Left hindlimb (tissue), 1 donor: ENCODE measurements at regions not wholly inside any gene's neighbourhood (a gene's known extent, or its start where the extent isn't known, plus 50 kb on each side); places are given as distances from the start of the nearest gene placed in this dataset.
"Not testable (repeated sequence)": the region's sequence is repeated elsewhere in the genome, so short reads cannot be mapped to it uniquely, and the experiment has no call there.

Experiments used
- DNase-seq: peaks from one replicate; pipeline ENCODE4 v3.0.0-alpha.2; 2018

- DNase-seq: no peak
Measured at GRCh38 chr3:73839032-73839431, 214.3 kb upstream of the PDZRN3 start.

DNA sequence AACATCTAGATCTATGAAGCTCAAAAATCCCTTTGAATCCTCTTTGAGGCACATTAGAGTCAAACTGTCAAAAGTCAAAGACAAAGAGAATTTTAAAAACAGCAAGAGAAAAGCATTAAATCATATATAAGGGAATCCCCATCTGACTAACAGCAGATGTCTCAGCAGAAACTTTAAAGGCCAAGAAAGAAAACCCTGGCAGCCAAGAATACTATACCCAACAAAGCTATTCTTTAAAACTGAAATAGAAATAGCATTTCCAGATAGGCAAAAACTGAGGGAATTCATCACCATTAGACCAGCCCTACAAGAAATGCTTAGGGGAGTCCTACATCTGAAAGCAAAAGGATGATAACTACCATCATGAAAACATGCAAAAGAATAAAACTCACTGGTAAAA lies 211.2 kb upstream of the PDZRN3 start:
- DNase-seq: no peak

- no peak for DNase-seq
Measured at GRCh38 chr3:73832426-73832825, 207.7 kb upstream of the PDZRN3 start.

- DNase-seq: no peak
Measured at GRCh38 chr3:73828348-73828747, 203.6 kb upstream of the PDZRN3 start.

GRCh38 chr3:73827725-73828211 lies 203.0 kb upstream of the PDZRN3 start:
- no peak for DNase-seq

DNA sequence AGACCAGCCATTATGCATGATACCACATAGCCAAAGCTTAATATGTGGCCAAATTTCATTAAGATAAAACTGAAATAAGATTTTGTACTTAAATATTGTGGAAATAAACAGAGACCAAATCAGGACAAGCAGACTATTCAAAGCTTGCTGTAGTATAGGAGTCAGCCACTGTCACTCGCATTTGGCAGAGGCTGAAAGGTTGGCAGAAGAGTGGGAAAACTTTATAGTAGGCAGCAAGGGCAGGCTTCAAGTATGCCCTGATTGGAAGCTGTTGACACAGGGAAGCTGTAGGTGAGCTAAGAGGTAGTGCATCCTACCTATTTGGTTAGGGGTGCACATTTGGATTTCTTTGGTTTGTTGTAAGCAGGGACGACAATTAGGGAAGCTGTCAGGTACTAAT lies 202.5 kb upstream of the PDZRN3 start:
- no peak for DNase-seq

DNA sequence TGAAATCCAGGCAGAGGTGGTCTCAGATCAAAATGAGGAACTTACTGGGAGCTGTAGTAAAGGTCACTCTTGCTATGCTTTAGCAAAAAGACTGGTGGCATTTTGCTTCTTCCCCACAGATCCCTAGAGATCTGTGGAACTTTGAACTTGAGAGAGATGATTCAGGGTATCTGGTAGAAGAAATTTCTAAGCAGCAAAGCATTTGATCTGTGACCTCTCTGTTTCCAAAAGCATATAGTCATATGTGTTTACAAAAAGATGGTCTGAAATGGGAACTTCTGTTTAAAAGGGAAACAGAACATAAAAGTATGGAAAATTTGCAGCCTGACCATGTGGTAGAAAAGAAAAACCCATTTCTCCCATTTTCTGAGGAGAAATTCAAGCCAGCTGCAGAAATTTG lies 196.2 kb upstream of the PDZRN3 start:
- not testable (repeated sequence) for DNase-seq

- DNase-seq: no peak
Measured at GRCh38 chr3:73820431-73820830, 195.7 kb upstream of the PDZRN3 start.

- DNase-seq: no peak
Measured at GRCh38 chr3:73815966-73816365, 191.2 kb upstream of the PDZRN3 start.

- no peak for DNase-seq
Measured at GRCh38 chr3:73813692-73814292, 189.1 kb upstream of the PDZRN3 start.

DNA sequence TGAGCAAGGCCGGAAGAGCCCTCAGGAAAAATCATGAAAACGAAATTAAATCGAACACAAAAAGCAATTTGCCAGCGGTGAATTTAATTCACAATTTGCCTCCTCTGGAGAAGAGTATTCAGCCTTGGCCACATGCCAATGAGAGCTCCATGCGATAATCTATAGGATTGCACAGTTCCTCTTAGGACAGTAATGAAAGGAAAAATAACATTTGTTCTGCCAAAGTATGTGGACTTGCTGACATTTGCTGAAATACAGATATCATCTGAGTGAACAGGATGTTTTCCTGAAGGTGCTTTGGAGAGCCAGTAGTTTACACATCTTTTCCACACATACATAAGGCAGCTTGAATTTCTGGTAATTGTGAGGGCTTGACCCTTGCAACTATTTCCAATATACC lies 188.6 kb upstream of the PDZRN3 start:
- peak; percentile 35 for DNase-seq

DNA sequence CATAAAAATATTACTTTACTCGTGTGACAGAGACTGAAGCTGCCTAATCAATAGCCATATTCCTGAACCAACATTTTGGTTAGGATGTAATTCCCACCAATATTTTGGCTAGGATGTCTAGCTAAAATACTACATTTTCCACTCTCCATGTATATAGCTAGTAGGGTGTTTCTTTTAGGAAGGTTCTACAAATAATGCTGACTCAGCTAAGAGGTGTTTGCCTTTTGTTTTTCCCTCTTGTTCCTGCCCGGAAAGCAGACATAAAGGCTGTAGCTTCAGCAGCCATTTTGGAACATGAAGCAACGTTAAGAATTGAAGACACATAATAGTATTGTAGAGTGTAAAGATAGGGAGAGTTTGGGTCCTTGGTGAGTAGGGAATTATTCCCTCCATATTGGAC lies 187.3 kb upstream of the PDZRN3 start:
- DNase-seq: no peak

DNA sequence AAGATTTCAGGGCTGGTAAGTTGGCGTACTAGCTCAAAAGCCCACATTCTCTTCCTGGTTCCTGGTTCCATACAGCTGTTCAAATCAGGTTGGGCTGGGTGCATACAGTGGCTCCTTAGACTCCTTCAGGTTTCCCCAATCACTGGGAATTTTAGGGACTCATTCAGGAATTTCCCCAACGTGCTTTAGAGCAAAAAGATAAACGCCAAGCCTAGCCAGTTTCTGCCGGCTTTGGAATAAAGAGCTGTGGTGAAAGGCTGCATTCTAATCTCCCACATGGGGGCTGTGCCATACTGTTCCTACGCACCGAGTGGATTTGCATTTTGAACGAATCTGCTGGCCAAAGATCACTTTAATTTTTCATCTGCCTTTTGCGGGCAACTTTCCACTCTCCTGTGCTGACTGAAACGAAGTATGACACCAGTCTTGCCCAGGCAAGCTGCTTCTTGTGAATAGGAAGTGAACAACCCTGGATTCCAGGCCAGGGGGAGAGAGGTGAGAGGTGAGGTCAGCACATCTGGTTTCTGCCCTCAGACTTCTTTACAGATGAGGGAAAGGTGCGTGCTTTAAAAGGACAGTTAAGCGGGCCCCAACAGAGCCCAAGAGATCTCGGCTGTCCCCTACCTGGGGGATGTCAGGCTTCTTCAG lies 184.2 kb upstream of the PDZRN3 start:
- DNase-seq: no peak

- DNase-seq: no peak
Measured at GRCh38 chr3:73805435-73805834, 180.7 kb upstream of the PDZRN3 start.

- no peak for DNase-seq
Measured at GRCh38 chr3:73804204-73804603, 179.5 kb upstream of the PDZRN3 start.

DNA sequence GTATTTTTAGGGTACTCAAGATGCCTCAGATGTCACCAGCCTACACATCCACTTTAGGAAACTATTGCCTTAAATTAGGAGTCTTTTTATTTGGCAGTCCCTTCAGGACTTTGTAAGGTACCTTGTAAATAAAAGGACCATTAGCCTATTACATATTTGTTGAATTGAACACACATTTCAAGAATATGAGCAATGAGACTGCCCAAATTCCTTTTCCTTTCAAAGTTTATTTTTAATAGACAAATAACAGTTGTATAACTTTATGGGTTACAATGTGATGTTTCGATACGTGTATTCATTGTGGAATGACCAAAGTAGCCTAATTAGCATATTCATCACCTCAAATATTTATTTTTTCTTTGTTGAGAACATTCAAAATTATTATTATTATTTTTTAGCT lies 176.7 kb upstream of the PDZRN3 start:
- no peak for DNase-seq

GRCh38 chr3:73797311-73797710 lies 172.6 kb upstream of the PDZRN3 start:
- DNase-seq: no peak

DNA sequence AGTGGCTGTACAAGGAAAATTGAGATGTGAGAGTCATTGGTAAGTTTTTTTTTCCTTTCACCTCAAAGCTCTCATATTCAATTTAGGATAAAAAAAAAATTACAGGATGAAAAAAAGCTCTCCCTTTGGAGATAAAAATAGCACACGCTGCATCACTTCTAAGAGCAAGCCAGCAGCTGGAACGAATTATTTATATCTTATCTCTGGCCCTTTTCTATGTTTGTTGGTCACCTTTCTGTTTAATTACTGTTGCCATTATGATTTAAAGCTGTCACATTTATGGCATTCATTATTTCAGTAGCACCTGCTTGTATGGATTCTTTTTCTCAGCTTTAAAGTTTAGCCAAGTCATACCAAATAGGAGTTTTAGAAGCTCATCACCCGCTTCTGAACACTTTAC lies 171.6 kb upstream of the PDZRN3 start:
- DNase-seq: no peak

- no peak for DNase-seq
Measured at GRCh38 chr3:73791356-73791755, 166.6 kb upstream of the PDZRN3 start.

DNA sequence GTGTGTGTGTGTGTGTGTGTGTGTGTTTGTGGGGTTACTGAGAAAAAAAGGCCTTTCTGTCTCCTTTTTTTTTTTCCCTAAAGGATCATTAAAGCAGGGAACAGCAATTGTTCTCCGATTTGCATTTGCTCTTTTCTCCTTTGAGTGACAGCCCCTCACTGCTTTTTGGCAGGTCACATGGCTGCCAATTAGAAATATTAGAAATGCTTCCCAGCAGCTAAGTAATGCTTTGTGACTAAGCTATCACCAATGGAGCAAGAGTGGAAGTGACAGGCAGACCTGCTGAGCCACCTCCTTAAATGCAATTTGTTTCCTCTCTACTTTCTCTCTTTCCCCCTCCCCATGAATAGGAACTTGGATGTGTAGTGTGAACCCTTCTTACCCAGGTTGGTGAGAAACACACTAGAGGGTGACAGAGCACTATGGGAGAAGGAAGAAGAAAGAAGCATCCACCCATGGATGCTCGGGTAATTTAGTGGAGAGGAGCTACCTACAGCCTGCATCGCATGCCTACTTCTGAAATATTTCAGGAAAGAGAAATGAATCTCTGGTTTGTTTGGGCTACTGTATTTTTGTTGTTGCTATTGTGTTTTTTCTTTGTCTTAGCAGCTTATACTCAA lies 165.2 kb upstream of the PDZRN3 start:
- DNase-seq: no peak

DNA sequence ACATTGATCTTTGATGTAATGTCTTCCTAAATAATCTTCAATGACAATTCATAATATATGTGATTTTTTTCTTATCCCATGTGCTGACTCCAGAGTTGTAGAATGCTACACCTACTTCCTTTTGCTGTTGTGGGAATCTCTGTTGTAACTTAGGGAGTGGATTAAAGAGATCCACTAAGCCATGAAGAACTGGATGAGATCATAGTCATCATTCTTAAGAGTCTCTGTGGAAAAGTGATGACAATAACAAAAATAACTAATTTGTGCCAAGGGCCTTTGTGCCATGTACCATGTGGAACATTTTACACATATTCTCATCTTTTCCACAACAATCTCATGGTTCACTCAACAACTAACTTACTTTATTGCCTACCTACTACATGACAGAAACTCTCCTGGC lies 162.9 kb upstream of the PDZRN3 start:
- no peak for DNase-seq

GRCh38 chr3:73786998-73787397 lies 162.3 kb upstream of the PDZRN3 start:
- DNase-seq: no peak

DNA sequence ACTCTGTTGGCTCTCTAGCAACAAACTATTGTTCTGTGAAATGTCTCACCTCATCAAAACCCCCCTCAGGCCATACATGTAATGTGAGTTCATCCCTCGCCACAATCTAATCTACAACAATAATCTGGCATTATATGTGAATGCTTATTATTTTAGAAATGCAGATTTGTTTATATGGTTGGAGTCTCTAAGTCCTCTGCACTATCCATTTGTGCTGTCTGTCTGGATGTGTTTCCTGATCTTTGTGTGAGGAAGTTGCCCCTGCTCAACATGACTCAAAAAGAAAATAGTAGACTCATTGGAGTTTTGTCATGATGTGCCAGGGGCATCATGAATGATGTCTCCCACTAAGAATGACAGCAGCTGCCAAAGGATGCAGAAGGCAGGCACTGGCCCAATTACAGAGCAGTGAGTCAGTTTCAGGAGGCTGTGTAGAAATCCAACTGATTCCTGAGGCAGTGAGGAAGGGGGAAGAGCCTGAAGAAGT lies 161.6 kb upstream of the PDZRN3 start:
- DNase-seq: no peak

- DNase-seq: no peak
Measured at GRCh38 chr3:73784686-73785392, 160.1 kb upstream of the PDZRN3 start.
